Central memory CD4-positive, alpha-beta T cell (primary cell): ENCODE measurements at regions not wholly inside any gene's neighbourhood (a gene's known extent, or its start where the extent isn't known, plus 50 kb on each side); places are given as distances from the start of the nearest gene placed in this dataset.

Experiments
- DNase-seq: peaks from one replicate; pipeline ENCODE4 v3.0.0; 2022

GRCh38 chr15:67006083-67007065 lies 59.0 kb upstream of the SMAD3 start:
- DNase-seq: no peak

GRCh38 chr15:67009576-67010569 lies 55.5 kb upstream of the SMAD3 start:
- DNase-seq: no peak

DNA sequence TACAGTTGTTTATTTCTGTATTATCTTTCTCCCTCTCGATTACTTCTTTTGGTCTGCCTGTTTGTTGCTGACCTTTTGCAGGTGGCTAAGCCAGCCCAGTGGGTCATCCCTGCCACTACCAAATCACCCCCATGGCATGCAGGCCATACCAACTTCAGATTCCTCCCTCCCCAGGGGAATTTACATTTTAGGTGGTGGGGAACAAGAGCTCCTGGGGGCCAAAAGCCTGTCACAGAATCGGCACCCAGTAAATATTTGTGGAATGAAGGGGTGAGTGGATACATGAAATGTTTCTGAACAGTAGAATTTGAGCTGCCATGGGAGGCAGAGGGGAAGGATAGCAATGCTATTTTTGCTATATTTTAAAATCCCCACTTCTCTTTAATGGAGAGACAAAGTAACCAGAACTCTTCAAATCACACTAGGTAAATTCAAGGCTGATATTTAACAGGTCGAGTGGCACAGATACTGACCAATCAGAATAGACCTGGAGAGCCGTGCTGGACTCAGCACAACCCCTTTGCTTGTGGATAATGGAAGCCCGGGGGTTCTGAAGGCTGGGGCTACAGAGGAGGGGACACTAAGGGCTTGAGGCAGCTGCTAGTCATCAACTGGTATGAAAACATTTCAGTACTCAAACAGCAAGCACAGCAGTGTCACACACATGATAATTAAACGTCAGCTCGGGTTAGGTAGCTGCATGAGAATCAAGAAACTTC lies 54.3 kb upstream of the SMAD3 start:
- no peak for DNase-seq

DNA sequence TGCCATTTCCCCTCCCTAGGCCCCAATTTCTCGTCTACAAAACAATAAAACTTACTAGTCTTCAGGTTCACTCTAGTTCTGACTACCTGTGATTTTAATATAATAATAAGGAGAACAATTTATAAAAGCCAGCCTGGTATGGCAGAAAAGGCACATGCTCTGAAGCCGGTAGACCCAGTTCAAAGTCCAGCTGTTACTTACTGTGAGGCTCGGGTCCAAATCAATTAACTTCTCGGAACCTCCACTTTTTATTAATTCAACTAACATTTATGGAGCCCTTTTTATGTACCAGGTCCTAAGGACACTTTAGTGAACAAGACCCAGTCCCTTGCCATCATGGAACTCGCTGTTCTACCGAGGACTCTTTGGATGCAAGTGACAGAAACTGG lies 53.8 kb upstream of the SMAD3 start:
- no peak for DNase-seq

DNA sequence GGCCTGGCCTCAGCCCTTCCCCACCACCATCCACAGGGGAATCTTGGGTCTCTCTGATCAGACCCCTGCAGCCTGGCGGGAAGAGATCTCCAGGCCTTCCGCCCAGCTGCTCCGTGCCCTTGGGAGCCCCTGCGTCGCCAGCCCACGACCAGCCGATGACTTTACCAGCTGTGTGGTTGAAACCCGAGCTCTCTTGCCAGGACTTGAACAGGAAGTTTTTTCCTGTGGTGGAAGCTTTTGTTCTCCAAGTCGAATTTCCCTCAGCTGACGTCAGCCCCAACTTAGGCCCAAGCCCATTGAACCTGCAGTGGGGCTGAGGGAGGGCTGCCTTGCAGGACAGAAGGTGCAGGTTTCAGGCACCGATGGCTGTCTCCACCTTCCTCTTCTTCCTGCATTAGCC lies 51.7 kb upstream of the SMAD3 start:
- no peak for DNase-seq
